ENCODE measurements at regions not wholly inside any gene's neighbourhood (a gene's known extent, or its start where the extent isn't known, plus 50 kb on each side); places are given as distances from the start of the nearest gene placed in this dataset.

DNA sequence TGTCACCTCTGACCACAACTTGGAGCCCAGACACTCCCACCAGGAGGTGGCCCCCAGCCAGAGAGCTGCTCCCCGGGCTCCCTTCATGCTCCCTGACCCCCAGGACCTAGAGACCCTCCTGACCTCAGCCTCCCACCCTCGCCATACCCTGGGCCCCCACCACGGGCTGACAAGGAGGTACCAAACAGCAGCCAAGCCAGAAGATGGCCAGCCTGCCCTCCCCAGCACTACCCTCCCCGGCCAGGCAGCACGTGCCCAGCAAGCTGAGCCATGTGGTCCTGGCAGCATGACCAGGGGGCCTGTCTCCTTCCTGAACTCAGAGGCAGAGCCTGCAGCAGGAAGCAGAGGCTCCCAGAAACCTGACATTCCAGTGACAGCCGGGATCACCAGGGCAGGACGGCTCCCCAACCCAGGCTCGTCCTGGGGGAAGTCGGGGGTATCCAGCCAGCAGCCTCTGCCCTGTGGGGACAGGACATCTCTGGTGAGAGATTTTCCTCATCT lies 69.4 kb upstream of the GPC1 start:
- H3K27me3 ChIP-seq: no peaks in the 10 kb centered on the region
- DNase-seq (ENCODE audit: low spot score): no peak
- H3K4me2 ChIP-seq: no peak overlapping the region
- H3K27ac ChIP-seq: no peak overlapping the region
- no peaks in the 10 kb centered on the region for H3K36me3 ChIP-seq (replicated peaks; ENCODE audit: insufficient read depth, low read depth)
- no peak for TF ChIP-seq EZH2phosphoT487 (IDR thresholded peaks at IDR 0.05; ENCODE audit: low read depth, severe bottlenecking, unreplicated experiment)
- no peak for TF ChIP-seq EZH2 (IDR thresholded peaks at IDR 0.05; ENCODE audit: borderline replicate concordance)
- TF ChIP-seq, protein P1, sequence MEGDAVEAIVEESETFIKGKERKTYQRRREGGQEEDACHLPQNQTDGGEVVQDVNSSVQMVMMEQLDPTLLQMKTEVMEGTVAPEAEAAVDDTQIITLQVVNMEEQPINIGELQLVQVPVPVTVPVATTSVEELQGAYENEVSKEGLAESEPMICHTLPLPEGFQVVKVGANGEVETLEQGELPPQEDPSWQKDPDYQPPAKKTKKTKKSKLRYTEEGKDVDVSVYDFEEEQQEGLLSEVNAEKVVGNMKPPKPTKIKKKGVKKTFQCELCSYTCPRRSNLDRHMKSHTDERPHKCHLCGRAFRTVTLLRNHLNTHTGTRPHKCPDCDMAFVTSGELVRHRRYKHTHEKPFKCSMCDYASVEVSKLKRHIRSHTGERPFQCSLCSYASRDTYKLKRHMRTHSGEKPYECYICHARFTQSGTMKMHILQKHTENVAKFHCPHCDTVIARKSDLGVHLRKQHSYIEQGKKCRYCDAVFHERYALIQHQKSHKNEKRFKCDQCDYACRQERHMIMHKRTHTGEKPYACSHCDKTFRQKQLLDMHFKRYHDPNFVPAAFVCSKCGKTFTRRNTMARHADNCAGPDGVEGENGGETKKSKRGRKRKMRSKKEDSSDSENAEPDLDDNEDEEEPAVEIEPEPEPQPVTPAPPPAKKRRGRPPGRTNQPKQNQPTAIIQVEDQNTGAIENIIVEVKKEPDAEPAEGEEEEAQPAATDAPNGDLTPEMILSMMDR (IDR thresholded peaks at IDR 0.05; ENCODE audit: poor library complexity): no peak
- H3K9me3 ChIP-seq (ENCODE audit: low read depth): no peaks in the 10 kb centered on the region
- H3K4me1 ChIP-seq (ENCODE audit: insufficient read depth): peaks cover 14% of the 10 kb centered on the region
- no peaks in the 10 kb centered on the region for H3K79me2 ChIP-seq
- no peak overlapping the region for H2AFZ ChIP-seq
- H4K20me1 ChIP-seq (ENCODE audit: insufficient read depth, poor library complexity, severe bottlenecking): no peaks in the 10 kb centered on the region
- H3K4me3 ChIP-seq: no peak overlapping the region
- WGBS (ENCODE audit: low lambda C conversion rate, missing lambda C conversion rate): 80% methylated on average over 9 of the region's 9 CpGs
- H3K9me2 ChIP-seq (replicated peaks; ENCODE audit: insufficient read depth): no peaks in the 10 kb centered on the region

DNA sequence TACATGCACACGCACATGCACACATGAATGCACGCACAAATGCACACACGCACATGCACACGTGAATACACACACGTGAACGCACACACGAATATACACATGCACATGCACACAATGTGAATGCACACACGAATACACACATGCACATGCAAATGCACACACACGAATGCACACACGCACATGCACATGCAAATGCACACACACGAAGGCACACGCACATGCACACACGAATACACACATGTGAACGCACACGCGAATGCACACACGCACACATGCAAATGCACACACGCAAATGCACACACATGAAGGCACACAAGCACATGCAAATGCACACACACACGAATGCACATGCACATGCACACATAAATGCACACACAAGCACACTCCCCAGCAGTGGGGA lies 68.6 kb upstream of the GPC1 start:
- no peak for DNase-seq (ENCODE audit: low spot score)
- no peaks in the 10 kb centered on the region for H3K79me2 ChIP-seq

DNA sequence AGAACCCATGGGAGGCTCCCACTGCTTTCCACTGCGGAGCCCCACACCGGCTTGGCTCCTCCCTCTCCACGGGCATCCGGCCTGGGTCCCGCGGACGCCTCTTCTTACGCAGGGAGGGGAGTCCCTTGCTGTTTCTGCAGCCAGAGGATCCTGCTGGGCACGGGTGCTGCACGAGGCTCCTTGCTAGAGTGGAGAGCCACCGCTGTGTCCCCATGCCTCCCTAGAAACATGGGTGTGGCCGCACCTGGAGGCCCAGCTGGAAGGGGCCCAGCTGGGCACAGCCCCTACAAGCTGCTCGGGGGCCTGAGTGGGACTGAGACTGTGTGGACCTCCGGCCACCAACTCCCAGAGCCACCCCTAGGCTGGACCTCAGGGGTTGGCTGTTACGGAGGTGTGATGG lies 67.7 kb upstream of the GPC1 start:
- WGBS (ENCODE audit: low lambda C conversion rate, missing lambda C conversion rate): 99% methylated on average over 15 of the region's 15 CpGs
- Histone ChIP-seq H3K9me2 (replicated peaks; ENCODE audit: insufficient read depth) (no peaks in the 10 kb centered on the region), H3K79me2 (no peaks in the 10 kb centered on the region), H3K4me1 (ENCODE audit: insufficient read depth) (peaks cover 30% of the 10 kb centered on the region), H3K4me3 (no peak overlapping the region), H4K20me1 (ENCODE audit: insufficient read depth, poor library complexity, severe bottlenecking) (no peaks in the 10 kb centered on the region), H2AFZ (no peak overlapping the region), H3K36me3 (replicated peaks; ENCODE audit: insufficient read depth, low read depth) (no peaks in the 10 kb centered on the region), H3K27me3 (no peaks in the 10 kb centered on the region), H3K27ac (no peak overlapping the region), H3K4me2 (no peak overlapping the region), H3K9me3 (ENCODE audit: low read depth) (no peaks in the 10 kb centered on the region)
- no peak for DNase-seq (ENCODE audit: low spot score)
- TF ChIP-seq, protein P1 (IDR thresholded peaks at IDR 0.05; ENCODE audit: poor library complexity): no peak
- TF ChIP-seq EZH2phosphoT487 (IDR thresholded peaks at IDR 0.05; ENCODE audit: low read depth, severe bottlenecking, unreplicated experiment) (no peak), EZH2 (IDR thresholded peaks at IDR 0.05; ENCODE audit: borderline replicate concordance) (no peak)

More for the DNA sequence above, 68.6 kb upstream of the GPC1 start:
- WGBS (ENCODE audit: low lambda C conversion rate, missing lambda C conversion rate): 95% methylated on average over 19 of the region's 19 CpGs
- Histone ChIP-seq H3K27me3 (no peaks in the 10 kb centered on the region), H3K4me3 (no peak overlapping the region), H3K27ac (no peak overlapping the region), H3K4me2 (no peak overlapping the region), H2AFZ (no peak overlapping the region), H3K36me3 (replicated peaks; ENCODE audit: insufficient read depth, low read depth) (no peaks in the 10 kb centered on the region), H3K4me1 (ENCODE audit: insufficient read depth) (peaks cover 22% of the 10 kb centered on the region), H4K20me1 (ENCODE audit: insufficient read depth, poor library complexity, severe bottlenecking) (no peaks in the 10 kb centered on the region), H3K9me2 (replicated peaks; ENCODE audit: insufficient read depth) (no peaks in the 10 kb centered on the region), H3K9me3 (ENCODE audit: low read depth) (no peaks in the 10 kb centered on the region)
- TF ChIP-seq EZH2phosphoT487 (IDR thresholded peaks at IDR 0.05; ENCODE audit: low read depth, severe bottlenecking, unreplicated experiment) (no peak), EZH2 (IDR thresholded peaks at IDR 0.05; ENCODE audit: borderline replicate concordance) (no peak)
- TF ChIP-seq, protein P1 (IDR thresholded peaks at IDR 0.05; ENCODE audit: poor library complexity): no peak
